ENCODE measurements at regions not wholly inside any gene's neighbourhood (a gene's known extent, or its start where the extent isn't known, plus 50 kb on each side); places are given as distances from the start of the nearest gene placed in this dataset.

- TF ChIP-seq CTCF (IDR thresholded peaks at IDR 0.05; ENCODE audit: insufficient read depth, low read depth, low read length) = no peak
- no peaks in the 10 kb centered on the region for H3K27me3 ChIP-seq (ENCODE audit: control insufficient read depth, insufficient read depth, low read length)
- no peak for DNase-seq (ENCODE audit: low read depth)
- ChIA-PET CTCF (interaction anchor here (0.6 kb wide), 1 partner anchor 86 kb away, joined by 7 read pairs; no protein-coding TSS in a partner anchor), POLR2A (no interaction called here)
- no peaks in the 10 kb centered on the region for H3K36me3 ChIP-seq (ENCODE audit: control insufficient read depth, insufficient read depth, low read length)
- no peak overlapping the region for H3K4me3 ChIP-seq (ENCODE audit: low read depth, low read length)
These were observed 1680.8 kb downstream of the EFNB2 start for GRCh38 chr13:104854698-104855097.

DNA sequence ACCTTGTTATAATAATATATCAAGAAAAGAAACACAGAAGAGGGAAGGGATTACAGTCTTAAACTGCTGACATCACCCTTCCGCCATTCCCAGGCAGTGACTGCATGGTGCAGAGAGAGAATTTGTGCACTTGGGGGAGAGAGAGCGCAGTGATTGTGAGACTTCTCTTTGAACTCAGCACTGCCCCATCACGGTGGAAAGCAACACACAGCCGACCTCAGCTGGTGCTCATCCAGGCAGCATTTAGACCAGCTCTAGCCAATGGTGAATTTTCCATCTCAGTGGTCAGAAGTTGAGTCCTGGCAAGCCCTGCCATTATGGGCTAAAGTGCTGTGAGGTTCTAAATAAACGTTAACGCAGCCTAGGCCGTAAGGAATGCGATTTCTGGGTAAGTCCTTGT lies 1681.5 kb downstream of the EFNB2 start:
- Histone ChIP-seq H3K27me3 (ENCODE audit: control insufficient read depth, insufficient read depth, low read length) (no peaks in the 10 kb centered on the region), H3K36me3 (ENCODE audit: control insufficient read depth, insufficient read depth, low read length) (no peaks in the 10 kb centered on the region), H3K4me3 (ENCODE audit: low read depth, low read length) (no peak overlapping the region)
- no peak for DNase-seq (ENCODE audit: low read depth)
- POLR2A ChIA-PET = no interaction called here
- CTCF ChIA-PET = no interaction called here
- TF ChIP-seq CTCF (IDR thresholded peaks at IDR 0.05; ENCODE audit: insufficient read depth, low read depth, low read length) = no peak

DNA sequence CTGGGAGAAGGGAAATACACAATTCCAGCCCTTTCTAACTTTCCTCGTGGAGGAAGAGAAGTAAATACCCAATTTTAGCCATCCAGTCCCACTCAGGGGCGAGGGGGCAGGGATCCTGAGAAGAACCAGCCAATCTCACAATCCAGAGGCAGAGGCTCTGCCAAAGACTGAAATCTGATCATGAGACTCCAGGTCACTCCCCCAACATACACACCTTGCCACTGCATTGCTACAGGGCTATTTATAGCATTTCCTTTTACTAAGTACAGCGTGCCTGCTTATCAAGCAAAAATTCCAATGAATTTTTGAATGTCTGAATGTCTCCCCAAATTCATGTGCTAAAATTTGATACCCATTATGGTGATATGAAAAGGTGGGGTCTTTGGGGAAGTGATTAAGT lies 1687.5 kb downstream of the EFNB2 start:
- Histone ChIP-seq H3K4me3 (ENCODE audit: low read depth, low read length) (no peak overlapping the region), H3K27me3 (ENCODE audit: control insufficient read depth, insufficient read depth, low read length) (no peaks in the 10 kb centered on the region), H3K36me3 (ENCODE audit: control insufficient read depth, insufficient read depth, low read length) (no peaks in the 10 kb centered on the region)
- no peak for TF ChIP-seq CTCF (IDR thresholded peaks at IDR 0.05; ENCODE audit: insufficient read depth, low read depth, low read length)
- no peak for DNase-seq (ENCODE audit: low read depth)
- ChIA-PET CTCF (no interaction called here), POLR2A (no interaction called here)

GRCh38 chr13:104843401-104843800 lies 1692.1 kb downstream of the EFNB2 start:
- CTCF ChIA-PET = no interaction called here
- H3K27me3 ChIP-seq (ENCODE audit: control insufficient read depth, insufficient read depth, low read length) = no peaks in the 10 kb centered on the region

DNA sequence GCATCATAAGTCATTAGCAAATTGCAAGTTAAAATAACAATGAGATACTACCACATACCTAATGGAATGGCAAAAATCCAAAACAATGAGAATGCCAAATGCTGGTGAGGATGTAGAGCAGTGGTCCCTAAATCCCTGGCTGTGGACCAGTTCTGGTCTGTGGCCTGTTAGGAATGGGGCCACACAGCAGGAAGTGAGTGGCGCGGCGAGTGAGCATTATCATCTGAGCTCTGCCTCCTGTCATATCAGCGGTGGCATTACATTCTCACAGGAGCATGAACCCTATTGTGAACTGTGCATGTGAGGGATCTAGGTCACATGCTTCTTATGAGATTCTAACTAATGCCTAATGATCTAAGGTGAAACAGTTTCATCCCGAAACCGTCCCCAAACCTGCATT lies 1694.4 kb downstream of the EFNB2 start:
- Histone ChIP-seq H3K4me3 (ENCODE audit: low read depth, low read length) (no peak overlapping the region), H3K27me3 (ENCODE audit: control insufficient read depth, insufficient read depth, low read length) (no peaks in the 10 kb centered on the region), H3K36me3 (ENCODE audit: control insufficient read depth, insufficient read depth, low read length) (no peaks in the 10 kb centered on the region)
- ChIA-PET CTCF (no interaction called here), POLR2A (no interaction called here)
- no peak for DNase-seq (ENCODE audit: low read depth)
- no peak for TF ChIP-seq CTCF (IDR thresholded peaks at IDR 0.05; ENCODE audit: insufficient read depth, low read depth, low read length)

More at GRCh38 chr13:104843401-104843800, 1692.1 kb downstream of the EFNB2 start:
- H3K4me3 ChIP-seq (ENCODE audit: low read depth, low read length) = no peak overlapping the region
- POLR2A ChIA-PET = no interaction called here
- DNase-seq (ENCODE audit: low read depth) = no peak
- H3K36me3 ChIP-seq (ENCODE audit: control insufficient read depth, insufficient read depth, low read length) = no peaks in the 10 kb centered on the region
- no peak for TF ChIP-seq CTCF (IDR thresholded peaks at IDR 0.05; ENCODE audit: insufficient read depth, low read depth, low read length)

Data from BJ (cell line).